Activated CD8-positive, alpha-beta T cell treated with anti-CD3 and anti-CD28 coated beads for 36 hours (primary cell): ENCODE measurements at regions not wholly inside any gene's neighbourhood (a gene's known extent, or its start where the extent isn't known, plus 50 kb on each side); places are given as distances from the start of the nearest gene placed in this dataset.

ENCODE experiments used
- ATAC-seq: fragments of 200-7000 bp; cut with Tn5 transposase; one replicate; pipeline ENCODE4 v1.10.0; 2021; ENCODE audit warnings: mild to moderate bottlenecking, moderate library complexity
- CTCF ChIA-PET: fragments of 350-600 bp; sonication (Branson Sonifier 250); formaldehyde crosslinking; loops from one replicate; lab custom pipeline; 2021; ENCODE audit warnings: antibody characterized with exemption; lab: Charles Lee
- POLR2A ChIA-PET: fragments of 350-600 bp; sonication (Branson Sonifier 250); formaldehyde crosslinking; loops from one replicate; lab custom pipeline; 2021; ENCODE audit warnings: antibody characterized with exemption; lab: Charles Lee
- DNase-seq: peaks from one replicate; pipeline ENCODE4 v3.0.0-alpha.2; 2020
- H3K27ac Mint-ChIP-seq: one replicate; pipeline ENCODE4 v1.8.0; 2021; ENCODE audit warnings: mild to moderate bottlenecking, mixed read lengths
- H3K27me3 Mint-ChIP-seq: one replicate; pipeline ENCODE4 v1.8.0; 2021; ENCODE audit warnings: mixed read lengths
- H3K36me3 Mint-ChIP-seq: one replicate; pipeline ENCODE4 v1.8.0; 2021; ENCODE audit warnings: low read depth, mixed read lengths
- H3K4me1 Mint-ChIP-seq: one replicate; pipeline ENCODE4 v1.8.0; 2021; ENCODE audit warnings: low read depth, mixed read lengths
- H3K4me3 Mint-ChIP-seq: one replicate; pipeline ENCODE4 v1.8.0; 2021; ENCODE audit warnings: mild to moderate bottlenecking, moderate library complexity, mixed read lengths
- H3K9me3 Mint-ChIP-seq: one replicate; pipeline ENCODE4 v1.8.0; 2021; ENCODE audit warnings: mixed read lengths
- intact Hi-C: fragments of 100-400 bp; cut with micrococcal nuclease; formaldehyde crosslinking; loops from one replicate; pipeline ENCODE4 v1.10.0; 2022
- TF ChIP-seq, protein P1 (sequence below): fragments of 200-600 bp; IDR thresholded peaks from one replicate; pipeline ENCODE4 v1.8.0; 2022; ENCODE audit warnings: antibody characterized with exemption, mild to moderate bottlenecking

DNA sequence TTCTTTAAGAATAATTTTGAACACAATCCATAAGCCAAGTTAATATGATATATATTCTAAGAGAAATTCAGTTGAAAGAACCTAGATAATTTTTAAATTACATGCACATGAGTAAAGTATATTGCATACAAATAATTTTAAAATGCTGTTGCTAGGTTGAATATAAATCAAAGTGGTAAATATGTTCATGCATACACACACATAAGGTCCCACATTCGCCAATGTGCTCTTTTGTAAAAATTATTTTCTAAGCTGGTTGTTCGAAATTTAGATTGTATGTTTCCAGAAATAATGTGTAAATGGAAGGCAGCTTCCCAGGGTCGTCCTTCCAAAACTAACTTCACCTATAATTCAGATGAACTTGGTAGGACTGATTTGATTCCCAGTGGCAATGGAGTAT, 173.7 kb upstream of the CCDC196 start:
- TF ChIP-seq, protein P1, sequence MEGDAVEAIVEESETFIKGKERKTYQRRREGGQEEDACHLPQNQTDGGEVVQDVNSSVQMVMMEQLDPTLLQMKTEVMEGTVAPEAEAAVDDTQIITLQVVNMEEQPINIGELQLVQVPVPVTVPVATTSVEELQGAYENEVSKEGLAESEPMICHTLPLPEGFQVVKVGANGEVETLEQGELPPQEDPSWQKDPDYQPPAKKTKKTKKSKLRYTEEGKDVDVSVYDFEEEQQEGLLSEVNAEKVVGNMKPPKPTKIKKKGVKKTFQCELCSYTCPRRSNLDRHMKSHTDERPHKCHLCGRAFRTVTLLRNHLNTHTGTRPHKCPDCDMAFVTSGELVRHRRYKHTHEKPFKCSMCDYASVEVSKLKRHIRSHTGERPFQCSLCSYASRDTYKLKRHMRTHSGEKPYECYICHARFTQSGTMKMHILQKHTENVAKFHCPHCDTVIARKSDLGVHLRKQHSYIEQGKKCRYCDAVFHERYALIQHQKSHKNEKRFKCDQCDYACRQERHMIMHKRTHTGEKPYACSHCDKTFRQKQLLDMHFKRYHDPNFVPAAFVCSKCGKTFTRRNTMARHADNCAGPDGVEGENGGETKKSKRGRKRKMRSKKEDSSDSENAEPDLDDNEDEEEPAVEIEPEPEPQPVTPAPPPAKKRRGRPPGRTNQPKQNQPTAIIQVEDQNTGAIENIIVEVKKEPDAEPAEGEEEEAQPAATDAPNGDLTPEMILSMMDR = no peak
- DNase-seq = no peak
- H3K36me3 Mint-ChIP-seq = no peaks in the 10 kb centered on the region
- POLR2A ChIA-PET = no interaction called here
- no peak overlapping the region for H3K27ac Mint-ChIP-seq
- intact Hi-C loops = no loop called here
- no peaks in the 10 kb centered on the region for H3K27me3 Mint-ChIP-seq
- CTCF ChIA-PET = no interaction called here
- H3K4me1 Mint-ChIP-seq = no peaks in the 10 kb centered on the region
- no peak overlapping the region for H3K4me3 Mint-ChIP-seq
- no peak for ATAC-seq
- peaks cover 4% of the 10 kb centered on the region for H3K9me3 Mint-ChIP-seq

DNA sequence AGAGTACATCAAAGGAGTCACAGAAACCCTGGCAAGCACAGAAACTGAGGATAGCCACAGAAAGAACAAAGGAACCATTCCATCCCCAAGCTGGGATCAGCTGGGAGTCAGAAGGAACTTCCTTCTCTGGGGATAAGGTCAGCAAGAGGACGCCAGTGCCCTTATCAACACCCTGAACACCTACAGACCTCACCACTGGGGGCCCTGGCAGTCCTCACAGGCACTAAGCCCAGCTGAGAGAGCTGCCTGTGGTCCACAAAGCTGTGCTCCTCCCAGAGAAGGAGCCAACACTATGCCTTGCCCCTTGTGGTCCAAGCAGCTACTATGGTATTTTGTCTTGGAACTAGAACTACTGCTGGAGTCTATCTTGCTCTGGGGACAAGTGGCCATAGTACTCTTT, 171.1 kb upstream of the CCDC196 start:
- no peaks in the 10 kb centered on the region for H3K36me3 Mint-ChIP-seq
- POLR2A ChIA-PET = no interaction called here
- CTCF ChIA-PET = interaction anchor here (0.6 to 1.2 kb wide), 2 partner anchors 44 to 832 kb away, joined by 3 read pairs; no protein-coding TSS in a partner anchor
- no peak overlapping the region for H3K4me3 Mint-ChIP-seq
- no peaks in the 10 kb centered on the region for H3K4me1 Mint-ChIP-seq
- H3K27ac Mint-ChIP-seq = no peak overlapping the region
- no peaks in the 10 kb centered on the region for H3K27me3 Mint-ChIP-seq
- intact Hi-C loops = no loop called here
- DNase-seq (no peak), ATAC-seq (no peak)
- TF ChIP-seq, protein P1 = no peak
- H3K9me3 Mint-ChIP-seq = peaks cover 8% of the 10 kb centered on the region

DNA sequence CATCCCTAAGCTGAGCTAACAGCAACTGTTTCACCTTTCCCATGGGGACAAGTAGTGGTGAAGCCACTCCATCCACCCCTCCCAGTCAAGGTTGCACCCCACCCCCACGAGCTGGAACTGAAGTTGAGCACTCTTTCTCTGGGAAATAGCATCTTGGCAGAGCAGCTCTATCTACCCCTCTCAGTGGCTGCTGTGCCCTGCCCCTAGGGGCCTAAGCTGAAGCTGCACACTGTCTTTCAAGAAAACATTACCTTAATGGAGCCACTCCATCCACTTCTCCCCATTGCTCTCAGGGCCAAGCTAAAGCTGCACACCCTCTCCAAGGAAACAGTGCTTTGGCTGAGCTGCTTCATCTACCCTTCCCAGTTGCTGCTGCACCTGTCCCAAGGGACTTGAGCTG, 170.6 kb upstream of the CCDC196 start:
- TF ChIP-seq, protein P1 = no peak
- ChIA-PET CTCF (interaction anchor here (0.6 to 1.2 kb wide), 2 partner anchors 44 to 832 kb away, joined by 3 read pairs; no protein-coding TSS in a partner anchor), POLR2A (no interaction called here)
- intact Hi-C loops = no loop called here
- DNase-seq (no peak), ATAC-seq (no peak)
- no peaks in the 10 kb centered on the region for H3K36me3 Mint-ChIP-seq
- H3K4me1 Mint-ChIP-seq = no peaks in the 10 kb centered on the region
- no peak overlapping the region for H3K27ac Mint-ChIP-seq
- no peak overlapping the region for H3K4me3 Mint-ChIP-seq
- no peaks in the 10 kb centered on the region for H3K27me3 Mint-ChIP-seq
- H3K9me3 Mint-ChIP-seq = peaks cover 10% of the 10 kb centered on the region

DNA sequence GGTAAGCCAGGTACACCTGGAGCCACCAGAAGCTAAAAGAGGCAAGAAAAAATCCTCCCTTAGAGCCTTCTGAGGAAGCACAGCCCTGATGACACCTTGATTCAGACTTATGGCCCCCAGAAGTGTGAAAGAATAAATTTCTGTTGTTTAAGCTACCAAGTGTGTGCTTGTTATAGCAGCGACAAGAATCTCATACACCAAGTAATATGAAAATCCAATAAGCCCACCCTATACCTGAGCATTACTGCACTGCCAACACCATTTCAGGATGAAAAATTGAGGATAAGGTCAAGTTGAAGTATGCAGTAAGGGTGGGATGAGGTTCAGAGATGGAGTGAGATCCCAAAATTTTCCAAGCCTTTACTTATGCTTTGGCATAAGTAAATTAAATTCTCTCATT, 163.6 kb upstream of the CCDC196 start:
- TF ChIP-seq, protein P1 = no peak
- POLR2A ChIA-PET = no interaction called here
- Mint-ChIP-seq H3K27me3 (no peaks in the 10 kb centered on the region), H3K4me1 (no peaks in the 10 kb centered on the region), H3K9me3 (peaks cover 13% of the 10 kb centered on the region), H3K27ac (no peak overlapping the region), H3K4me3 (no peak overlapping the region), H3K36me3 (no peaks in the 10 kb centered on the region)
- intact Hi-C loops = no loop called here
- DNase-seq (no peak), ATAC-seq (no peak)
- CTCF ChIA-PET = no interaction called here

DNA sequence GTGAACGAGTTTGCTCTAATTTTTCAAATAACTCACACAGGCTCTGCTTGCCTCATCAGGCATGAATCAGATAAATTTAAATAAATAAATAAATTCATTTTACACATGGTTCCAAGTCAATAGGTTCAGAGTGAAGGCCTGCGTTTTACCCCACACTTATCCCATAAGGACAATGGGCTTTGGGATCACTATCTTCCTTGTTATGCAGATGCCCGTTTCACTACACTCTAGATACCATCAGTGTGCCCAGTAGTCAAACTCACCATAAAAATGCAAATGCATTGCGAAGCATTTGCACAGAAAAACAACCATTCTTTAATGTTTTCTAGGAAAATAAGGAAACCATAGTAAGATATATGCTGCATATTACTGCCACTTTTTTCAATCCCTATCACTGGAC, 155.9 kb upstream of the CCDC196 start:
- Mint-ChIP-seq H3K36me3 (no peaks in the 10 kb centered on the region), H3K4me1 (no peaks in the 10 kb centered on the region), H3K9me3 (no peaks in the 10 kb centered on the region), H3K4me3 (no peak overlapping the region), H3K27me3 (no peaks in the 10 kb centered on the region), H3K27ac (no peak overlapping the region)
- CTCF ChIA-PET = no interaction called here
- ATAC-seq (no peak), DNase-seq (no peak)
- TF ChIP-seq, protein P1 = no peak
- POLR2A ChIA-PET = interaction anchor here (0.6 kb wide), 2 partner anchors 69 to 718 kb away, joined by 3 to 4 read pairs; no protein-coding TSS in a partner anchor
- intact Hi-C loops = no loop called here
